ENCODE measurements at regions not wholly inside any gene's neighbourhood (a gene's known extent, or its start where the extent isn't known, plus 50 kb on each side); places are given as distances from the start of the nearest gene placed in this dataset.
"Not testable (repeated sequence)": the region's sequence is repeated elsewhere in the genome, so short reads cannot be mapped to it uniquely, and the experiment has no call there.

- no peak for DNase-seq (ENCODE audit: low spot score)
These were observed 226.0 kb upstream of the PTGER4 start for GRCh38 chr5:40453689-40454088.

- DNase-seq (ENCODE audit: low spot score) = no peak
These were observed 226.7 kb upstream of the PTGER4 start for GRCh38 chr5:40452874-40453624.

- DNase-seq (ENCODE audit: low spot score) = no peak
These were observed 232.3 kb upstream of the PTGER4 start for GRCh38 chr5:40447438-40447837.

GRCh38 chr5:40446910-40447309 is 232.8 kb upstream of the PTGER4 start:
- DNase-seq (ENCODE audit: low spot score) = no peak

GRCh38 chr5:40442346-40442745 is 237.4 kb upstream of the PTGER4 start:
- DNase-seq (ENCODE audit: low spot score) = no peak

- peak; percentile 71 for DNase-seq (ENCODE audit: low spot score)
These were observed 238.0 kb upstream of the PTGER4 start for GRCh38 chr5:40441733-40442132.

- DNase-seq (ENCODE audit: low spot score) = no peak
These were observed 239.0 kb upstream of the PTGER4 start for GRCh38 chr5:40440746-40441145.

- DNase-seq (ENCODE audit: low spot score) = not testable (repeated sequence)
These were observed 240.6 kb upstream of the PTGER4 start for GRCh38 chr5:40439103-40439502.

- DNase-seq (ENCODE audit: low spot score) = not testable (repeated sequence)
These were observed 241.1 kb upstream of the PTGER4 start for GRCh38 chr5:40438646-40439045.

- DNase-seq (ENCODE audit: low spot score) = peak; percentile 88
These were observed 242.3 kb upstream of the PTGER4 start for GRCh38 chr5:40437452-40437861.

- DNase-seq (ENCODE audit: low spot score) = peak; percentile 70
These were observed 243.0 kb upstream of the PTGER4 start for GRCh38 chr5:40436535-40437237.

GRCh38 chr5:40435706-40436105 is 244.0 kb upstream of the PTGER4 start:
- not testable (repeated sequence) for DNase-seq (ENCODE audit: low spot score)

GRCh38 chr5:40432836-40433235 is 246.9 kb upstream of the PTGER4 start:
- no peak for DNase-seq (ENCODE audit: low spot score)

GRCh38 chr5:40431734-40432133 is 248.0 kb upstream of the PTGER4 start:
- DNase-seq (ENCODE audit: low spot score) = no peak

GRCh38 chr5:40430101-40430710 is 249.5 kb upstream of the PTGER4 start:
- DNase-seq (ENCODE audit: low spot score) = no peak

- DNase-seq (ENCODE audit: low spot score) = peak; percentile 80
These were observed 250.2 kb upstream of the PTGER4 start for GRCh38 chr5:40429258-40430100.

- DNase-seq (ENCODE audit: low spot score) = no peak
These were observed 250.9 kb upstream of the PTGER4 start for GRCh38 chr5:40428815-40429214.

- peak; percentile 66 for DNase-seq (ENCODE audit: low spot score)
These were observed 251.6 kb upstream of the PTGER4 start for GRCh38 chr5:40428126-40428525.

GRCh38 chr5:40417046-40417810 is 262.5 kb upstream of the PTGER4 start:
- DNase-seq (ENCODE audit: low spot score) = not testable (repeated sequence)

- no peak for DNase-seq (ENCODE audit: low spot score)
These were observed 263.1 kb upstream of the PTGER4 start for GRCh38 chr5:40416588-40416987.

- no peak for DNase-seq (ENCODE audit: low spot score)
These were observed 263.6 kb upstream of the PTGER4 start for GRCh38 chr5:40416098-40416497.
